GM18867 (cell line): ENCODE measurements at regions not wholly inside any gene's neighbourhood (a gene's known extent, or its start where the extent isn't known, plus 50 kb on each side); places are given as distances from the start of the nearest gene placed in this dataset.

Experiments used
- ATAC-seq: cut with Tn5 transposase; IDR thresholded peaks from one replicate; pipeline ENCODE4 v1.9.1; 2021; ENCODE audit warnings: mild to moderate bottlenecking, moderate library complexity; ENCODE audit not compliant: unreplicated experiment

DNA sequence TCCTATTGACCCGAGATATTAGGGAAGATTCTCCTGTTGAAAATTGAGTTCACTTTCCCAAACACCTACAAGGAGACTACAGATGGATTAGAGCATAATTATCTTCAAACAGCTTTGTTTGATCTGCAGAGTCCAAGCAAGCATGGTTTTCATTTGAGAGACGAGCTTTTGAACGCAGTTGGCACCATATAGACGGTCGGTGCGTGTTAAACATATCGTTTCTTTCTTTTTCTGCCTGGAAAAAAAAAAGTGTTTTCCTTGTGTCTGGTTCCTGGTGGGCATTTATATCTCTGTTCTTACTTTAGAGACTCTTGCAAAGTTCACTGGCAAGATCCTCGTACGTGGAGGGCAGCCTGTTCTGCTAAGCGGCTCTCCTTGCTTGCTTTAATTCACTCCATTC lies 248.9 kb downstream of the TMEM182 start:
- ATAC-seq: no peak

DNA sequence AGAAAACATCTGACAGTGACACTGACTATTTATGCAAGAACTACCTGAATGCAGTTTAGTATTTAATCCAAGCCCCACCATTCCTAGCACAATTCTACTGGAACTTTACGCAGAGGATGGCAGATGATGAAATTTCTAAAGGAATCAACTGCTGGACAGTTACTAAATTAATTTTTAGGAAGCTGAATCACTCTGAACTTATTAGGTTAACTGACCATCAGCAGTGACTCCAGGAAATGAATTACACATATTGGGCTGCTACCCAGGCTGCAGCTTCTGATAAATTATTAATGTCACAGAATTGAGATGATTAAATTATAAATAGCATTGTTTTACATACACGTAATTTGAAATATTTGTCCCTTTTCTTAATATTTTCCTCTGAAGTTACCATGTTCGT lies 250.8 kb downstream of the TMEM182 start:
- ATAC-seq: no peak

DNA sequence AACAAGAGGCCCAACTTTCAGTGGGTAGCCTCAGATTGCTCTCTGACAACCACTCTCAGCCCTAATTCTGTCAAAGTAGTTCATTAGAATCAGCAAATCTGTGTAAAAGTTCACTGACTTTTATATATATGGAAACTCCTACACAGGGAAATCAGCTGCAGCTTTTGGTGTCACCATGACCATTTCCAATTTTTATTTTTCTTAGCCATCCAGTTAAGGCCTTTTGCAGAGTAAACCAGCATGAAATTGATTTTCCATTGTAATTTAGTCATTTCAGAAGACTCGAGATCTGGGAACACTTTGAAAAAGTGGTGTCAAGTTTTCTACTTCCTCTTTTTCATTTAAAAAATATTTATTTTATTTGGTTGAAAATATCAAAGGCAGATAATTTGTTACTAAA lies 263.2 kb downstream of the TMEM182 start:
- ATAC-seq: no peak

DNA sequence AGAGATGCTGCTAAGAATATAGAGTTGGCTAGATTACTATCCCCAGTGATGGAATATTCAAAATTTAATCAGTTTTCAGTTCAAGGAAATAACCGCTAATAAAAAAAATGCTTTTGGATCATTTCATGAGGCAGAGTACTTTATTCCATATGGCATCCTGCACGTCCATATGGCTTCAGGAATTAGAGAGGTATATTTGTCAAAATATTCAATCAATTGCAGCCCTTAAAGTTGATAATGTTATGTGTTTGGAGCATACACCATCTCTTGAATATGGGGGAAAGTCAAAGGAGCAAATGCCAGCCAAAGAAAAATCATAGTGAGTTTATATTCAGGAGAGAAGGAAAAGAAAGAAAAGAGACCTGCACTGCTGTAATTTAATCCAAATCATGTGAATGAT lies 266.4 kb downstream of the TMEM182 start:
- no peak for ATAC-seq
